ENCODE measurements at regions not wholly inside any gene's neighbourhood (a gene's known extent, or its start where the extent isn't known, plus 50 kb on each side); places are given as distances from the start of the nearest gene placed in this dataset.

DNA sequence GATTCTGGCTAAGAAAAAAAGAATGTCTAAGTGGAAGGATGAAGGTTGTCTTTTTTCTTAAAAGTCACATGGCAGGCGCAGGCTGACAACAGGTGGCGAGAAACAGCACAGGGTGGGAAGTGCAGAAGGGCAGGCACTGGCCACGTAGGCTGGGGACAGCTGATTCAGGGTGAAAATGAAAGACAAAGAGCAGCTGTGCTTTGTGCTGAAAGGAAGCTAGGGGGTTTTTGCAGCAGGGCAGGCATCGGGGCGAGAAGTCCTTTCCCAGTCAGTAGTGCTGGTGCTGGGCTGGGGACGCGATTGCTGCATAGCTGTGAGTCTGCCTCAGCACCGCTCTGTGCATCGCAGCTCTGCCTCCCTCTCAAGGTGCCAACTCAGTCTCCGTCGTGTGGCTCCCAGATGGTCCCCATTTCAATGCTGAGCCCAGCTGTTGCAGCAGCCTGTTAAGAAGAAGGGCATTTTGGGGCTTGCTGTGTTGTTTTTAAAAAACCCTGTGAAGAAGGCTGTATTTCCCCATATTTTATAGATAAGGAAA, 183.1 kb upstream of the CCL2 start:
- TF ChIP-seq, protein P1, sequence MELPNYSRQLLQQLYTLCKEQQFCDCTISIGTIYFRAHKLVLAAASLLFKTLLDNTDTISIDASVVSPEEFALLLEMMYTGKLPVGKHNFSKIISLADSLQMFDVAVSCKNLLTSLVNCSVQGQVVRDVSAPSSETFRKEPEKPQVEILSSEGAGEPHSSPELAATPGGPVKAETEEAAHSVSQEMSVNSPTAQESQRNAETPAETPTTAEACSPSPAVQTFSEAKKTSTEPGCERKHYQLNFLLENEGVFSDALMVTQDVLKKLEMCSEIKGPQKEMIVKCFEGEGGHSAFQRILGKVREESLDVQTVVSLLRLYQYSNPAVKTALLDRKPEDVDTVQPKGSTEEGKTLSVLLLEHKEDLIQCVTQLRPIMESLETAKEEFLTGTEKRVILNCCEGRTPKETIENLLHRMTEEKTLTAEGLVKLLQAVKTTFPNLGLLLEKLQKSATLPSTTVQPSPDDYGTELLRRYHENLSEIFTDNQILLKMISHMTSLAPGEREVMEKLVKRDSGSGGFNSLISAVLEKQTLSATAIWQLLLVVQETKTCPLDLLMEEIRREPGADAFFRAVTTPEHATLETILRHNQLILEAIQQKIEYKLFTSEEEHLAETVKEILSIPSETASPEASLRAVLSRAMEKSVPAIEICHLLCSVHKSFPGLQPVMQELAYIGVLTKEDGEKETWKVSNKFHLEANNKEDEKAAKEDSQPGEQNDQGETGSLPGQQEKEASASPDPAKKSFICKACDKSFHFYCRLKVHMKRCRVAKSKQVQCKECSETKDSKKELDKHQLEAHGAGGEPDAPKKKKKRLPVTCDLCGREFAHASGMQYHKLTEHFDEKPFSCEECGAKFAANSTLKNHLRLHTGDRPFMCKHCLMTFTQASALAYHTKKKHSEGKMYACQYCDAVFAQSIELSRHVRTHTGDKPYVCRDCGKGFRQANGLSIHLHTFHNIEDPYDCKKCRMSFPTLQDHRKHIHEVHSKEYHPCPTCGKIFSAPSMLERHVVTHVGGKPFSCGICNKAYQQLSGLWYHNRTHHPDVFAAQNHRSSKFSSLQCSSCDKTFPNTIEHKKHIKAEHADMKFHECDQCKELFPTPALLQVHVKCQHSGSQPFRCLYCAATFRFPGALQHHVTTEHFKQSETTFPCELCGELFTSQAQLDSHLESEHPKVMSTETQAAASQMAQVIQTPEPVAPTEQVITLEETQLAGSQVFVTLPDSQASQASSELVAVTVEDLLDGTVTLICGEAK (IDR thresholded peaks at IDR 0.05; ENCODE audit: borderline replicate concordance), result no peak
- TF ChIP-seq, protein P2, sequence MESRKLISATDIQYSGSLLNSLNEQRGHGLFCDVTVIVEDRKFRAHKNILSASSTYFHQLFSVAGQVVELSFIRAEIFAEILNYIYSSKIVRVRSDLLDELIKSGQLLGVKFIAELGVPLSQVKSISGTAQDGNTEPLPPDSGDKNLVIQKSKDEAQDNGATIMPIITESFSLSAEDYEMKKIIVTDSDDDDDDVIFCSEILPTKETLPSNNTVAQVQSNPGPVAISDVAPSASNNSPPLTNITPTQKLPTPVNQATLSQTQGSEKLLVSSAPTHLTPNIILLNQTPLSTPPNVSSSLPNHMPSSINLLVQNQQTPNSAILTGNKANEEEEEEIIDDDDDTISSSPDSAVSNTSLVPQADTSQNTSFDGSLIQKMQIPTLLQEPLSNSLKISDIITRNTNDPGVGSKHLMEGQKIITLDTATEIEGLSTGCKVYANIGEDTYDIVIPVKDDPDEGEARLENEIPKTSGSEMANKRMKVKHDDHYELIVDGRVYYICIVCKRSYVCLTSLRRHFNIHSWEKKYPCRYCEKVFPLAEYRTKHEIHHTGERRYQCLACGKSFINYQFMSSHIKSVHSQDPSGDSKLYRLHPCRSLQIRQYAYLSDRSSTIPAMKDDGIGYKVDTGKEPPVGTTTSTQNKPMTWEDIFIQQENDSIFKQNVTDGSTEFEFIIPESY (IDR thresholded peaks at IDR 0.05), result no peak
- TF ChIP-seq ZZZ3 (IDR thresholded peaks at IDR 0.05; ENCODE audit: control insufficient read depth, insufficient read length, low read depth), result no peak
- TF ChIP-seq, protein P3, sequence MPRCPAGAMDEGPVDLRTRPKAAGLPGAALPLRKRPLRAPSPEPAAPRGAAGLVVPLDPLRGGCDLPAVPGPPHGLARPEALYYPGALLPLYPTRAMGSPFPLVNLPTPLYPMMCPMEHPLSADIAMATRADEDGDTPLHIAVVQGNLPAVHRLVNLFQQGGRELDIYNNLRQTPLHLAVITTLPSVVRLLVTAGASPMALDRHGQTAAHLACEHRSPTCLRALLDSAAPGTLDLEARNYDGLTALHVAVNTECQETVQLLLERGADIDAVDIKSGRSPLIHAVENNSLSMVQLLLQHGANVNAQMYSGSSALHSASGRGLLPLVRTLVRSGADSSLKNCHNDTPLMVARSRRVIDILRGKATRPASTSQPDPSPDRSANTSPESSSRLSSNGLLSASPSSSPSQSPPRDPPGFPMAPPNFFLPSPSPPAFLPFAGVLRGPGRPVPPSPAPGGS (IDR thresholded peaks at IDR 0.05; ENCODE audit: borderline replicate concordance, insufficient read depth, low read depth, low read length, poor library complexity, severe bottlenecking), result no peak
- TF ChIP-seq CHD4 (IDR thresholded peaks at IDR 0.05), result no peak
- no peak for TF ChIP-seq EZH2 (IDR thresholded peaks at IDR 0.05; ENCODE audit: borderline replicate concordance, control insufficient read depth, low read depth, low read length)
- TF ChIP-seq, protein P4, sequence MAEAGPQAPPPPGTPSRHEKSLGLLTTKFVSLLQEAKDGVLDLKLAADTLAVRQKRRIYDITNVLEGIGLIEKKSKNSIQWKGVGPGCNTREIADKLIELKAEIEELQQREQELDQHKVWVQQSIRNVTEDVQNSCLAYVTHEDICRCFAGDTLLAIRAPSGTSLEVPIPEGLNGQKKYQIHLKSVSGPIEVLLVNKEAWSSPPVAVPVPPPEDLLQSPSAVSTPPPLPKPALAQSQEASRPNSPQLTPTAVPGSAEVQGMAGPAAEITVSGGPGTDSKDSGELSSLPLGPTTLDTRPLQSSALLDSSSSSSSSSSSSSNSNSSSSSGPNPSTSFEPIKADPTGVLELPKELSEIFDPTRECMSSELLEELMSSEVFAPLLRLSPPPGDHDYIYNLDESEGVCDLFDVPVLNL (IDR thresholded peaks at IDR 0.05; ENCODE audit: low read depth, low read length), result no peak
- TF ChIP-seq, protein P5, sequence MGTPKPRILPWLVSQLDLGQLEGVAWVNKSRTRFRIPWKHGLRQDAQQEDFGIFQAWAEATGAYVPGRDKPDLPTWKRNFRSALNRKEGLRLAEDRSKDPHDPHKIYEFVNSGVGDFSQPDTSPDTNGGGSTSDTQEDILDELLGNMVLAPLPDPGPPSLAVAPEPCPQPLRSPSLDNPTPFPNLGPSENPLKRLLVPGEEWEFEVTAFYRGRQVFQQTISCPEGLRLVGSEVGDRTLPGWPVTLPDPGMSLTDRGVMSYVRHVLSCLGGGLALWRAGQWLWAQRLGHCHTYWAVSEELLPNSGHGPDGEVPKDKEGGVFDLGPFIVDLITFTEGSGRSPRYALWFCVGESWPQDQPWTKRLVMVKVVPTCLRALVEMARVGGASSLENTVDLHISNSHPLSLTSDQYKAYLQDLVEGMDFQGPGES (IDR thresholded peaks at IDR 0.05), result no peak
- TF ChIP-seq CREM (IDR thresholded peaks at IDR 0.05; ENCODE audit: low read depth), result no peak

Measured in GM12878 (cell line).